ENCODE measurements at regions not wholly inside any gene's neighbourhood (a gene's known extent, or its start where the extent isn't known, plus 50 kb on each side); places are given as distances from the start of the nearest gene placed in this dataset.

- Histone ChIP-seq H2BK15ac (ENCODE audit: low read length) (no peak overlapping the region), H3K14ac (ENCODE audit: low read length) (no peak overlapping the region), H2AK5ac (ENCODE audit: low read depth, low read length) (no peak overlapping the region), H3K18ac (ENCODE audit: low read length) (no peak overlapping the region), H3K9ac (ENCODE audit: low read depth, low read length, poor library complexity) (no peak overlapping the region), H3K27ac (replicated peaks; ENCODE audit: low read length) (no peak overlapping the region), H3K23ac (ENCODE audit: low read depth, low read length, poor library complexity) (no peak overlapping the region), H3K27me3 (ENCODE audit: control insufficient read depth in 3 of 3, insufficient read depth in 3 of 3, low read depth in 1 of 3, low read length in 3 of 3) (no peaks in the 10 kb centered on the region), H2AFZ (ENCODE audit: low read length) (no peak overlapping the region), H4K8ac (ENCODE audit: low read depth, low read length) (no peak overlapping the region), H3K4me1 (ENCODE audit: control insufficient read depth in 2 of 2, insufficient read depth in 1 of 2, low read depth in 1 of 2, low read length in 2 of 2) (no peaks in the 10 kb centered on the region), H2BK12ac (ENCODE audit: low read length) (no peak overlapping the region), H3K4ac (ENCODE audit: low read length) (no peak overlapping the region), H2BK120ac (ENCODE audit: low read depth, low read length) (no peak overlapping the region), H2BK5ac (ENCODE audit: low read length) (no peak overlapping the region), H3K79me1 (ENCODE audit: low read depth, low read length) (no peaks in the 10 kb centered on the region), H3K4me2 (ENCODE audit: insufficient read depth, low read length, poor library complexity, severe bottlenecking) (no peak overlapping the region), H3K36me3 (replicated peaks in 1 of 2; ENCODE audit: control insufficient read depth in 2 of 2, insufficient read depth in 2 of 2, low read length in 2 of 2) (no peaks in the 10 kb centered on the region), H3K4me3 (ENCODE audit: low read length in 2 of 2) (no peak overlapping the region), H4K91ac (ENCODE audit: low read depth, low read length, poor library complexity) (no peak overlapping the region), H3K9me3 (replicated peaks in 1 of 2; ENCODE audit: control insufficient read depth in 2 of 2, insufficient read depth in 1 of 2, low read depth in 1 of 2, low read length in 2 of 2) (no peaks in the 10 kb centered on the region)
- WGBS, 2 donors (ENCODE audit: extremely low coverage in 2 of 2, insufficient read length in 2 of 2, insufficient replicate concordance in 1 of 2), result 100% methylated on average over 1 of the region's 4 CpGs; no CpG with 5 or more reads in 1 of the 2 donors
- no peak for DNase-seq (ENCODE audit: low spot score)
Observed at GRCh38 chr3:106184540-106185457, 316.0 kb upstream of the CBLB start.

DNA sequence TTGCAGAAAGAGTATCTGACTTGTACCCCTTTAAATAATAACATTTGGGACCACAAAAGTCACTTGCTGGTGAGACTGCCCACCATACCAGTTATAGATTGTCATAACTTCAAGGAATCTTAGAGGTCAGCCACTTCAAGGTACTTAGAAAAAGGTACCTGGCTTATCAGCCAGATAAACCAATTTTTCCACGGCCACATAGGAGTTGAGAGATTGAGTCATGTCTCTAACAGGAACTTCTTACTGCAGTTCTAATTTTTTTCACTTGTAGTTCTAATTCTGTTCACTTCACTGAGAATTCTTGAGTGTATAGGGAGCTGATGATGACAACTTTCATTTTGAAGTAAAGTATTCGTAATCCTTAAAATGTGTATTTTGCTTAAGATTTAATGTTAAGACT is 317.1 kb upstream of the CBLB start:
- no peak overlapping the region for H3K9ac ChIP-seq (ENCODE audit: low read depth, low read length, poor library complexity)
- H3K27ac ChIP-seq (replicated peaks; ENCODE audit: low read length), result no peak overlapping the region
- H2BK15ac ChIP-seq (ENCODE audit: low read length), result no peak overlapping the region
- no peak overlapping the region for H2AK5ac ChIP-seq (ENCODE audit: low read depth, low read length)
- H3K36me3 ChIP-seq (replicated peaks in 1 of 2; ENCODE audit: control insufficient read depth in 2 of 2, insufficient read depth in 2 of 2, low read length in 2 of 2), result no peaks in the 10 kb centered on the region
- H4K8ac ChIP-seq (ENCODE audit: low read depth, low read length), result no peak overlapping the region
- no peak overlapping the region for H3K18ac ChIP-seq (ENCODE audit: low read length)
- H3K9me3 ChIP-seq (replicated peaks in 1 of 2; ENCODE audit: control insufficient read depth in 2 of 2, insufficient read depth in 1 of 2, low read depth in 1 of 2, low read length in 2 of 2), result no peaks in the 10 kb centered on the region
- no peak overlapping the region for H4K91ac ChIP-seq (ENCODE audit: low read depth, low read length, poor library complexity)
- no peak overlapping the region for H3K23ac ChIP-seq (ENCODE audit: low read depth, low read length, poor library complexity)
- H3K14ac ChIP-seq (ENCODE audit: low read length), result no peak overlapping the region
- peaks cover 0 to 1% of the 10 kb centered on the region in 2 donors for H3K4me1 ChIP-seq (ENCODE audit: control insufficient read depth in 2 of 2, insufficient read depth in 1 of 2, low read depth in 1 of 2, low read length in 2 of 2)
- no peak overlapping the region for H2AFZ ChIP-seq (ENCODE audit: low read length)
- no peak overlapping the region for H2BK5ac ChIP-seq (ENCODE audit: low read length)
- H3K79me1 ChIP-seq (ENCODE audit: low read depth, low read length), result no peaks in the 10 kb centered on the region
- no CpG with 5 or more reads among the region's 2 CpGs for WGBS, 2 donors (ENCODE audit: extremely low coverage in 2 of 2, insufficient read length in 2 of 2, insufficient replicate concordance in 1 of 2)
- no peak overlapping the region for H3K4ac ChIP-seq (ENCODE audit: low read length)
- no peaks in the 10 kb centered on the region for H3K27me3 ChIP-seq (ENCODE audit: control insufficient read depth in 3 of 3, insufficient read depth in 3 of 3, low read depth in 1 of 3, low read length in 3 of 3)
- no peak overlapping the region for H3K4me3 ChIP-seq (ENCODE audit: low read length in 2 of 2)
- no peak for DNase-seq (ENCODE audit: low spot score)
- no peak overlapping the region for H2BK12ac ChIP-seq (ENCODE audit: low read length)
- no peak overlapping the region for H3K4me2 ChIP-seq (ENCODE audit: insufficient read depth, low read length, poor library complexity, severe bottlenecking)
- H2BK120ac ChIP-seq (ENCODE audit: low read depth, low read length), result no peak overlapping the region

- H4K91ac ChIP-seq (ENCODE audit: low read depth, low read length, poor library complexity), result no peak overlapping the region
- H2BK12ac ChIP-seq (ENCODE audit: low read length), result no peak overlapping the region
- H2AFZ ChIP-seq (ENCODE audit: low read length), result no peak overlapping the region
- no peak overlapping the region for H2BK5ac ChIP-seq (ENCODE audit: low read length)
- no peak overlapping the region for H4K8ac ChIP-seq (ENCODE audit: low read depth, low read length)
- peaks cover 0 to 7% of the 10 kb centered on the region in 2 donors for H3K9me3 ChIP-seq (replicated peaks in 1 of 2; ENCODE audit: control insufficient read depth in 2 of 2, insufficient read depth in 1 of 2, low read depth in 1 of 2, low read length in 2 of 2)
- H3K4me2 ChIP-seq (ENCODE audit: insufficient read depth, low read length, poor library complexity, severe bottlenecking), result no peak overlapping the region
- no peak overlapping the region for H2BK15ac ChIP-seq (ENCODE audit: low read length)
- no peak overlapping the region for H3K14ac ChIP-seq (ENCODE audit: low read length)
- H3K4me1 ChIP-seq (ENCODE audit: control insufficient read depth in 2 of 2, insufficient read depth in 1 of 2, low read depth in 1 of 2, low read length in 2 of 2), result peaks cover 0 to 1% of the 10 kb centered on the region in 2 donors
- H3K27me3 ChIP-seq (ENCODE audit: control insufficient read depth in 3 of 3, insufficient read depth in 3 of 3, low read depth in 1 of 3, low read length in 3 of 3), result no peaks in the 10 kb centered on the region
- no peak overlapping the region for H2BK120ac ChIP-seq (ENCODE audit: low read depth, low read length)
- no peak overlapping the region for H2AK5ac ChIP-seq (ENCODE audit: low read depth, low read length)
- no peaks in the 10 kb centered on the region for H3K79me1 ChIP-seq (ENCODE audit: low read depth, low read length)
- H3K18ac ChIP-seq (ENCODE audit: low read length), result no peak overlapping the region
- no peak overlapping the region for H3K9ac ChIP-seq (ENCODE audit: low read depth, low read length, poor library complexity)
- H3K36me3 ChIP-seq (replicated peaks in 1 of 2; ENCODE audit: control insufficient read depth in 2 of 2, insufficient read depth in 2 of 2, low read length in 2 of 2), result no peaks in the 10 kb centered on the region
- WGBS, 2 donors (ENCODE audit: extremely low coverage in 2 of 2, insufficient read length in 2 of 2, insufficient replicate concordance in 1 of 2), result no CpG with 5 or more reads among the region's 2 CpGs
- no peak overlapping the region for H3K27ac ChIP-seq (replicated peaks; ENCODE audit: low read length)
- no peak overlapping the region for H3K4ac ChIP-seq (ENCODE audit: low read length)
- H3K23ac ChIP-seq (ENCODE audit: low read depth, low read length, poor library complexity), result no peak overlapping the region
- no peak for DNase-seq (ENCODE audit: low spot score)
- no peak overlapping the region for H3K4me3 ChIP-seq (ENCODE audit: low read length in 2 of 2)
Observed at GRCh38 chr3:106190296-106190695, 321.5 kb upstream of the CBLB start.

DNA sequence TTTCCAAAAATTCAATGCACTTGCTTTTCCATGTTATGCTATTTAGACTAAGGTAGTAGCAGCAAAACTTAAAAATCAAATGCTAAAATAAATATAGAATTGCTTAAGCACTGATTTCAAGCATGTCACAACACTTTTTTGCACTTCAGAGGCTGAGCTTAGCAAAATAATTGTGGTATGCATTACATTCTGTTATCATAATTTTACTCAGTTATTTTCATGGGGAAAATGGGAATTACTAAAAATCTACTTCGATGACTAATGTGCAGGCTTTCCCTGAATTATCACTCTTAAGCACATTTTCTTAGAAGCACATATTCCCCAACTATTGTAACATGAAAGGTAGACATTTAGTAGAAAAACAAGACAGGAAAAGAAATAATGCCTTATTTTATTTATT is 322.4 kb upstream of the CBLB start:
- Histone ChIP-seq H3K27ac (replicated peaks; ENCODE audit: low read length) (no peak overlapping the region), H3K9me3 (replicated peaks in 1 of 2; ENCODE audit: control insufficient read depth in 2 of 2, insufficient read depth in 1 of 2, low read depth in 1 of 2, low read length in 2 of 2) (peaks cover 0 to 7% of the 10 kb centered on the region in 2 donors), H2AFZ (ENCODE audit: low read length) (no peak overlapping the region), H2BK120ac (ENCODE audit: low read depth, low read length) (no peak overlapping the region), H4K91ac (ENCODE audit: low read depth, low read length, poor library complexity) (no peak overlapping the region), H3K4me2 (ENCODE audit: insufficient read depth, low read length, poor library complexity, severe bottlenecking) (no peak overlapping the region), H3K18ac (ENCODE audit: low read length) (no peak overlapping the region), H4K8ac (ENCODE audit: low read depth, low read length) (no peak overlapping the region), H3K79me1 (ENCODE audit: low read depth, low read length) (no peaks in the 10 kb centered on the region), H2BK5ac (ENCODE audit: low read length) (no peak overlapping the region), H2AK5ac (ENCODE audit: low read depth, low read length) (no peak overlapping the region), H2BK12ac (ENCODE audit: low read length) (no peak overlapping the region), H3K9ac (ENCODE audit: low read depth, low read length, poor library complexity) (no peak overlapping the region), H3K23ac (ENCODE audit: low read depth, low read length, poor library complexity) (no peak overlapping the region), H3K14ac (ENCODE audit: low read length) (no peak overlapping the region), H2BK15ac (ENCODE audit: low read length) (no peak overlapping the region), H3K4me3 (ENCODE audit: low read length in 2 of 2) (no peak overlapping the region), H3K36me3 (replicated peaks in 1 of 2; ENCODE audit: control insufficient read depth in 2 of 2, insufficient read depth in 2 of 2, low read length in 2 of 2) (no peaks in the 10 kb centered on the region), H3K4ac (ENCODE audit: low read length) (no peak overlapping the region), H3K4me1 (ENCODE audit: control insufficient read depth in 2 of 2, insufficient read depth in 1 of 2, low read depth in 1 of 2, low read length in 2 of 2) (peaks cover 0 to 1% of the 10 kb centered on the region in 2 donors), H3K27me3 (ENCODE audit: control insufficient read depth in 3 of 3, insufficient read depth in 3 of 3, low read depth in 1 of 3, low read length in 3 of 3) (no peaks in the 10 kb centered on the region)
- no peak for DNase-seq (ENCODE audit: low spot score)
- no CpG with 5 or more reads among the region's 1 CpG for WGBS, 2 donors (ENCODE audit: extremely low coverage in 2 of 2, insufficient read length in 2 of 2, insufficient replicate concordance in 1 of 2)

Measured in neuronal stem cell (in vitro differentiated cells).